ENCODE measurements at regions not wholly inside any gene's neighbourhood (a gene's known extent, or its start where the extent isn't known, plus 50 kb on each side); places are given as distances from the start of the nearest gene placed in this dataset.
"Not testable (repeated sequence)": the region's sequence is repeated elsewhere in the genome, so short reads cannot be mapped to it uniquely, and the experiment has no call there.

DNA sequence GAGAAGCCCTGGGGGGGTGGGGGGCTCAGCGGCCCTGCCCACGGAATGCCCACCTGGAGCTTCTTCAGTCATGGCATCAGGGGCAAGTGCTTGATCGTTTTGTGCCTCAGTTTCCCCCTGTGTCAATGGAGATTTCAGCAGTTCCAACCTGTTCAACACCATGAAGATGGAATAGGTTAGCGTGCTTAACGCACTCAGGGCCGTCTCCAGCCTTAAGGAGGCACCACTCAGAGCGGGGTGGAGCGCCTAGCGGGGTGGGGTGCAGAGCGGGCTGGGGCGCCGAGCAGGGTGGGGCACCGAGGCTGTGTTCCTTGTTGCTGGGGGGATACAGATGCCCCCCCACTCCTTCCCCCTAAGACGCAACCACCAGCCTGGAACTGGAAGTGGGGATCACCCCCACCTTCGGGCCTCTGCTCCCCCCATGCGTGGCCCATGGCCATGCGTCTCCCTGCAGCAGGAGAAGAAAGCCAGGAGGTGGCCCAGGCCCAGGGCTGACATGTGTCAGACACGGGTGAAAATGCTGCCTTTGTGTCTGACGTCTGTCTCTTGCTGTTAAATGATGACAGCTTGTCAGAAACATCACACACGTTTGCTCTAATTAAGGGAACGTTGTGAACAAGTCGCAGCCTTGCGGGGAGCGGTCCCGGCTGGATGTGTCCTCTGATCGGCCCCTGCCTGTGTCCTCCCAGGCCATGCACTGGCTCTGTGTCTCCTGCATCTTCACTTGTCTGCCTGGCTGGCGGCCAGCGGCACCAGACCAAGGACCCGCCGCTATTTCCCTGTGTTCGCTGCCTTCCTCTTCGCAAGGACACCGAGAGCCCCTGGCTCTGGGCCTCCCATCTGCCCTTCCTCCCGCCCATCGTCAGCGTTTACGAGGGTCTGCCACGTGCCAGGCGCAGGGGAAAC is 192.1 kb downstream of the BANP start:
- TF ChIP-seq, protein P1, sequence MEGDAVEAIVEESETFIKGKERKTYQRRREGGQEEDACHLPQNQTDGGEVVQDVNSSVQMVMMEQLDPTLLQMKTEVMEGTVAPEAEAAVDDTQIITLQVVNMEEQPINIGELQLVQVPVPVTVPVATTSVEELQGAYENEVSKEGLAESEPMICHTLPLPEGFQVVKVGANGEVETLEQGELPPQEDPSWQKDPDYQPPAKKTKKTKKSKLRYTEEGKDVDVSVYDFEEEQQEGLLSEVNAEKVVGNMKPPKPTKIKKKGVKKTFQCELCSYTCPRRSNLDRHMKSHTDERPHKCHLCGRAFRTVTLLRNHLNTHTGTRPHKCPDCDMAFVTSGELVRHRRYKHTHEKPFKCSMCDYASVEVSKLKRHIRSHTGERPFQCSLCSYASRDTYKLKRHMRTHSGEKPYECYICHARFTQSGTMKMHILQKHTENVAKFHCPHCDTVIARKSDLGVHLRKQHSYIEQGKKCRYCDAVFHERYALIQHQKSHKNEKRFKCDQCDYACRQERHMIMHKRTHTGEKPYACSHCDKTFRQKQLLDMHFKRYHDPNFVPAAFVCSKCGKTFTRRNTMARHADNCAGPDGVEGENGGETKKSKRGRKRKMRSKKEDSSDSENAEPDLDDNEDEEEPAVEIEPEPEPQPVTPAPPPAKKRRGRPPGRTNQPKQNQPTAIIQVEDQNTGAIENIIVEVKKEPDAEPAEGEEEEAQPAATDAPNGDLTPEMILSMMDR (IDR thresholded peaks at IDR 0.05), result not testable (repeated sequence)
- not testable (repeated sequence) for TF ChIP-seq EZH2 (IDR thresholded peaks at IDR 0.05; ENCODE audit: borderline replicate concordance, insufficient read depth, low read depth, low read length, poor library complexity, severe bottlenecking)
